KMS-11 (cell line): ENCODE measurements at regions not wholly inside any gene's neighbourhood (a gene's known extent, or its start where the extent isn't known, plus 50 kb on each side); places are given as distances from the start of the nearest gene placed in this dataset.

Experiments
- H2AFZ ChIP-seq: fragments of 200-600 bp; sonication (generic); 2 replicates; pipeline ENCODE4 v1.6.1; 2016; ENCODE audit warnings: antibody characterized with exemption, mixed run types, low read depth
- H3K27ac ChIP-seq: fragments of 200-600 bp; sonication (generic); 2 replicates; pipeline ENCODE4 v1.6.1; 2016; ENCODE audit warnings: mild to moderate bottlenecking, mixed run types
- H3K27me3 ChIP-seq: fragments of 200-600 bp; sonication (generic); 2 replicates; pipeline ENCODE4 v1.6.1; 2017; ENCODE audit warnings: mild to moderate bottlenecking, low read depth, mixed run types, moderate library complexity; ENCODE audit not compliant: insufficient read depth
- H3K36me3 ChIP-seq: fragments of 200-600 bp; sonication (generic); 2 replicates; pipeline ENCODE4 v1.6.1; 2017; ENCODE audit warnings: mild to moderate bottlenecking, mixed run types; ENCODE audit not compliant: insufficient read depth
- H3K4me1 ChIP-seq: fragments of 200-600 bp; sonication (generic); 2 replicates; pipeline ENCODE4 v1.6.1; 2016; ENCODE audit warnings: mild to moderate bottlenecking, low read depth, mixed run types; ENCODE audit not compliant: poor library complexity, severe bottlenecking
- H3K4me2 ChIP-seq: fragments of 200-600 bp; sonication (generic); 2 replicates; pipeline ENCODE4 v1.7.0; 2016; ENCODE audit warnings: mild to moderate bottlenecking, mixed run types
- H3K4me3 ChIP-seq: fragments of 200-600 bp; sonication (generic); IDR thresholded peaks from 2 replicates; pipeline ENCODE4 v1.6.1; 2017; ENCODE audit warnings: low read depth, low read length, mixed read lengths; ENCODE audit not compliant: insufficient read depth
- H3K79me2 ChIP-seq: fragments of 200-600 bp; sonication (generic); 2 replicates; pipeline ENCODE4 v1.6.1; 2016; ENCODE audit warnings: low read depth, mixed run types; ENCODE audit not compliant: insufficient read depth
- H3K9ac ChIP-seq: fragments of 200-600 bp; sonication (generic); 2 replicates; pipeline ENCODE4 v1.6.1; 2016; ENCODE audit warnings: mild to moderate bottlenecking, mixed run types
- H4K20me1 ChIP-seq: fragments of 200-600 bp; sonication (generic); 2 replicates; pipeline ENCODE4 v1.6.1; 2016; ENCODE audit warnings: mild to moderate bottlenecking, mixed run types; ENCODE audit not compliant: insufficient read depth
- TF ChIP-seq, protein P1 (sequence below): fragments of 200-600 bp; sonication (generic); conservative IDR thresholded peaks from 2 replicates; pipeline ENCODE4 v1.6.1; 2017; ENCODE audit warnings: low read depth, mild to moderate bottlenecking, antibody characterized with exemption, low read length, moderate library complexity, mixed read lengths

- Histone ChIP-seq H3K79me2 (no peaks in the 10 kb centered on the region), H2AFZ (no peak overlapping the region), H3K36me3 (no peaks in the 10 kb centered on the region), H4K20me1 (no peaks in the 10 kb centered on the region), H3K27me3 (no peaks in the 10 kb centered on the region), H3K27ac (no peak overlapping the region), H3K4me2 (no peak overlapping the region), H3K9ac (no peak overlapping the region), H3K4me1 (no peaks in the 10 kb centered on the region), H3K4me3 (no peak overlapping the region)
- TF ChIP-seq, protein P1, sequence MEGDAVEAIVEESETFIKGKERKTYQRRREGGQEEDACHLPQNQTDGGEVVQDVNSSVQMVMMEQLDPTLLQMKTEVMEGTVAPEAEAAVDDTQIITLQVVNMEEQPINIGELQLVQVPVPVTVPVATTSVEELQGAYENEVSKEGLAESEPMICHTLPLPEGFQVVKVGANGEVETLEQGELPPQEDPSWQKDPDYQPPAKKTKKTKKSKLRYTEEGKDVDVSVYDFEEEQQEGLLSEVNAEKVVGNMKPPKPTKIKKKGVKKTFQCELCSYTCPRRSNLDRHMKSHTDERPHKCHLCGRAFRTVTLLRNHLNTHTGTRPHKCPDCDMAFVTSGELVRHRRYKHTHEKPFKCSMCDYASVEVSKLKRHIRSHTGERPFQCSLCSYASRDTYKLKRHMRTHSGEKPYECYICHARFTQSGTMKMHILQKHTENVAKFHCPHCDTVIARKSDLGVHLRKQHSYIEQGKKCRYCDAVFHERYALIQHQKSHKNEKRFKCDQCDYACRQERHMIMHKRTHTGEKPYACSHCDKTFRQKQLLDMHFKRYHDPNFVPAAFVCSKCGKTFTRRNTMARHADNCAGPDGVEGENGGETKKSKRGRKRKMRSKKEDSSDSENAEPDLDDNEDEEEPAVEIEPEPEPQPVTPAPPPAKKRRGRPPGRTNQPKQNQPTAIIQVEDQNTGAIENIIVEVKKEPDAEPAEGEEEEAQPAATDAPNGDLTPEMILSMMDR: no peak
These were observed 249.3 kb downstream of the GAS1 start for GRCh38 chr9:86697999-86698398.

DNA sequence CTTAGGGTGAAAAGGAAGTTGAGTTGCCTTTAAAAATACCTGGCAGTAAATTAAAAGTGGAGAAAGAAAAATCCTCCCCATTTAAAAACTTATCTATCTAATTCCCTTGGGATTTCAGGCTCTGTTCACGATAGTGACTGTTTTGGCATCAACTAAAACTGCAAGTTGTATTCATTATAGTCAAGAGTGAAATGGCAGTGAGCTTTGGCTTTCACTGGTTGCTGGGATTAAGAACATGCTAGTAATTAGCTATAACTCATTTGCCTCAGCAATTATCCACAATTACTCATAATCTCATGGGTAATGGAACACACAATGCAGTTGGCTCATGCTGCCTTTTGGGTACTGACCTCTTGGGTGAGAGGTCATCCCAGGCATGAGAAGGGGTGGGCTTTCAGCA, 250.1 kb downstream of the GAS1 start:
- Histone ChIP-seq H3K9ac (no peak overlapping the region), H4K20me1 (no peaks in the 10 kb centered on the region), H3K4me2 (no peak overlapping the region), H3K36me3 (no peaks in the 10 kb centered on the region), H3K4me3 (no peak overlapping the region), H2AFZ (no peak overlapping the region), H3K27ac (no peak overlapping the region), H3K79me2 (no peaks in the 10 kb centered on the region), H3K27me3 (no peaks in the 10 kb centered on the region), H3K4me1 (no peaks in the 10 kb centered on the region)
- TF ChIP-seq, protein P1: no peak

DNA sequence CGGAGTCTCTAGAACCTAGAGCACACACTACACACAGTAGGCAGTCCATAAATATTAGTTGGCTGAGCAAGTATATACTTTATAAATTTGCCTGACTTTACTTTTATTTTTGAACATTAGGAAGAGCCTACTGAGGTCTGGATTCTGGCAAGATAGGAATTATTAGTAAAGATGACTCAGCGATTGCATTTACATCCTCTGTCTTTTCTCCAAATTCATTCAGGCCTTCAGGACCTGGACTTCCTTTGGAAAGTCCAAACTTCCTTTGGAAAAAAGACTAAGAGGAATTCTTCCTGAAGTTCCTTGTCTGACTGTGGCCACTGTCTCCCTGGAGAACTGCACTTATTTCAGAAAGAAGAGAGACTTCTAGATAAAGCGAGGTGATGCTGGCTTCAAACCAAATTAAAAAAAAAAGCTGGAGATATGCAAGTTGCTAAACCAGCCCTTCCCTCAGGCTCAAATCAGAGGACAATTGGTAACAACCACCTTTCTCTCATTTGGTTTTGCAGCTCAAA, 251.3 kb downstream of the GAS1 start:
- no peaks in the 10 kb centered on the region for H3K36me3 ChIP-seq
- no peaks in the 10 kb centered on the region for H3K27me3 ChIP-seq
- no peaks in the 10 kb centered on the region for H3K79me2 ChIP-seq
- no peak overlapping the region for H3K4me3 ChIP-seq
- H2AFZ ChIP-seq: no peak overlapping the region
- H3K9ac ChIP-seq: no peak overlapping the region
- H3K27ac ChIP-seq: no peak overlapping the region
- no peak overlapping the region for H3K4me2 ChIP-seq
- H4K20me1 ChIP-seq: no peaks in the 10 kb centered on the region
- TF ChIP-seq, protein P1: no peak
- H3K4me1 ChIP-seq: no peaks in the 10 kb centered on the region

- Histone ChIP-seq H3K79me2 (no peaks in the 10 kb centered on the region), H3K4me3 (no peak overlapping the region), H3K27me3 (no peaks in the 10 kb centered on the region), H3K36me3 (no peaks in the 10 kb centered on the region), H3K27ac (no peak overlapping the region), H3K4me2 (no peak overlapping the region), H4K20me1 (no peaks in the 10 kb centered on the region), H3K4me1 (no peaks in the 10 kb centered on the region), H2AFZ (no peak overlapping the region), H3K9ac (no peak overlapping the region)
- TF ChIP-seq, protein P1: no peak
These were observed 257.3 kb downstream of the GAS1 start for GRCh38 chr9:86690034-86690433.

- Histone ChIP-seq H2AFZ (no peak overlapping the region), H3K36me3 (no peaks in the 10 kb centered on the region), H4K20me1 (no peaks in the 10 kb centered on the region), H3K4me3 (no peak overlapping the region), H3K27ac (no peak overlapping the region), H3K4me2 (no peak overlapping the region), H3K79me2 (no peaks in the 10 kb centered on the region), H3K27me3 (no peaks in the 10 kb centered on the region), H3K4me1 (no peaks in the 10 kb centered on the region), H3K9ac (no peak overlapping the region)
- TF ChIP-seq, protein P1: no peak
These were observed 259.5 kb downstream of the GAS1 start for GRCh38 chr9:86687788-86688187.
